ENCODE measurements at regions not wholly inside any gene's neighbourhood (a gene's known extent, or its start where the extent isn't known, plus 50 kb on each side); places are given as distances from the start of the nearest gene placed in this dataset.

DNA sequence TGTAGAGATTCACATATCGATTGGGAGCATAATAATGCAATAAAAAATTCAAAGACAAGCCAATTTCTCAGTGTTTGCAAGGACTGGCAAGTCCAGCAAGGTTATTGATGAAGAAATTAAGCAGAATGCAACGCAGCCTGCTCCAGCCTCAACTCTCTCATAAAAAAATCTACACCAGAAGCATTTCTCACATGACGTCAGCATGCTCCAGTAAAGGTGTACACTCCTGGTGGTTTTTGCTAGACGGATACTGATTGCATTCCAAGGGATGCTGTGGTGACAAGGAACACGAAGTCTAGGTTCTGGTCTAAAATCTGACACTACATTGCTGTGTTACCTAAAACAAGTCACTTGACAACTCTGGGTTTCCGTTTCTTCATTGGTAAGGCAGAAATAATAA, 131.9 kb upstream of the PRNP start:
- Mint-ChIP-seq H3K27me3 (ENCODE audit: low read depth) (peaks cover 2% of the 10 kb centered on the region; the same call in 1 of the 2 replicates), H3K27ac (no peak overlapping the region), H3K36me3 (ENCODE audit: insufficient read depth in 1 of 3, low read depth in 3 of 3) (0 out of 7 replicates have a peak, but pooled peaks cover 0 to under 1% (median 0%) of the 10 kb centered on the region in 3 experiments), H3K4me3 (no peak overlapping the region), H3K9me3 (no peaks in the 10 kb centered on the region), H3K4me1 (peaks cover 4 to 5% of the 10 kb centered on the region in 2 experiments)
- no peak overlapping the region for H3T11ph ChIP-seq (ENCODE audit: low read length)
- H2AFZ ChIP-seq (ENCODE audit: low read length), result no peak overlapping the region
- H4K20me1 ChIP-seq (ENCODE audit: control insufficient read depth, insufficient read depth, insufficient read length), result no peaks in the 10 kb centered on the region
- H2BK12ac ChIP-seq (ENCODE audit: insufficient read length, low read depth, low read length), result no peak overlapping the region
- no peaks in the 10 kb centered on the region for H3K9me3 ChIP-seq (ENCODE audit: control insufficient read depth, low read depth, low read length)
- H3K56ac ChIP-seq (ENCODE audit: insufficient read length, low read depth, low read length), result no peak overlapping the region
- no peaks in the 10 kb centered on the region for H3K27me3 ChIP-seq (ENCODE audit: insufficient read depth, low read length)
- H2BK5ac ChIP-seq (ENCODE audit: insufficient read length, low read length), result no peak overlapping the region
- H3K4me2 ChIP-seq (ENCODE audit: insufficient read depth, insufficient read length, low read length), result no peak overlapping the region
- no peak for TF ChIP-seq CTCF (conservative IDR thresholded peaks at IDR 0.05)
- no peaks in the 10 kb centered on the region for H3K79me2 ChIP-seq (ENCODE audit: insufficient read depth, low read length)
- no peak for DNase-seq
- no peak overlapping the region for H3K18ac ChIP-seq (ENCODE audit: insufficient read length, low read depth, low read length)
- no peak overlapping the region for H3K4ac ChIP-seq (ENCODE audit: low read depth, low read length)
- no peak overlapping the region for H2BK15ac ChIP-seq (ENCODE audit: low read depth, low read length)
- no peaks in the 10 kb centered on the region for H3K23me2 ChIP-seq (ENCODE audit: insufficient read length, low read depth, low read length, poor library complexity, severe bottlenecking)
- H2BK20ac ChIP-seq (ENCODE audit: low read depth, low read length, poor library complexity, severe bottlenecking), result no peak overlapping the region
- no peaks in the 10 kb centered on the region for H3K79me1 ChIP-seq (ENCODE audit: insufficient read depth, low read depth, low read length, poor library complexity, severe bottlenecking)
- H3K14ac ChIP-seq (ENCODE audit: insufficient read depth, low read length), result no peak overlapping the region
- H2AK5ac ChIP-seq (ENCODE audit: insufficient read length, low read length), result no peak overlapping the region
- H4K91ac ChIP-seq (ENCODE audit: insufficient read length, low read depth, low read length), result no peak overlapping the region
- H4K8ac ChIP-seq (replicated peaks; ENCODE audit: insufficient read length, low read depth, low read length), result no peak overlapping the region
- no peak overlapping the region for H3K9ac ChIP-seq (ENCODE audit: extremely low read depth, insufficient read length, low read length)
- no CpG with 5 or more reads among the region's 6 CpGs for WGBS (ENCODE audit: extremely low coverage, insufficient read length, low lambda C conversion rate)
- H4K5ac ChIP-seq (ENCODE audit: insufficient read length, low read depth, low read length), result no peak overlapping the region
- H2BK120ac ChIP-seq (ENCODE audit: low read depth, low read length, poor library complexity, severe bottlenecking), result no peak overlapping the region
- H3K27ac ChIP-seq (ENCODE audit: insufficient read length, low read depth, low read length), result no peak overlapping the region
- no peak overlapping the region for H3K23ac ChIP-seq (ENCODE audit: insufficient read length, low read depth, low read length)
- no peaks in the 10 kb centered on the region for H3K4me1 ChIP-seq (ENCODE audit: insufficient read depth, low read length)

Measured in H9 (cell line).